ES-I3 (cell line): ENCODE measurements at regions not wholly inside any gene's neighbourhood (a gene's known extent, or its start where the extent isn't known, plus 50 kb on each side); places are given as distances from the start of the nearest gene placed in this dataset.

ENCODE experiments used
- H3K36me3 ChIP-seq: 2 replicates; pipeline ENCODE4 v1.6.1; 2013; ENCODE audit warnings: mild to moderate bottlenecking, low read length, control low read depth, moderate library complexity; ENCODE audit not compliant: insufficient read depth
- H3K4me1 ChIP-seq: 2 replicates; pipeline ENCODE4 v1.6.1; 2013; ENCODE audit warnings: mild to moderate bottlenecking, control low read depth, low read length; ENCODE audit not compliant: insufficient read depth
- H3K9ac ChIP-seq: 2 replicates; pipeline ENCODE4 v1.6.1; 2013; ENCODE audit warnings: low read depth, mild to moderate bottlenecking, low read length, moderate library complexity
- H3K9me3 ChIP-seq: 2 replicates; pipeline ENCODE4 v1.6.1; 2013; ENCODE audit warnings: mild to moderate bottlenecking, low read length, moderate library complexity; ENCODE audit not compliant: control insufficient read depth, insufficient read depth

- H3K36me3 ChIP-seq = no peaks in the 10 kb centered on the region
- H3K9ac ChIP-seq = no peak overlapping the region
- H3K9me3 ChIP-seq = no peaks in the 10 kb centered on the region
- H3K4me1 ChIP-seq = no peaks in the 10 kb centered on the region
These were observed 320.3 kb downstream of the SPATA31D1 start for GRCh38 chr9:82308836-82309235.

- Histone ChIP-seq H3K9me3 (no peaks in the 10 kb centered on the region), H3K9ac (no peak overlapping the region), H3K36me3 (no peaks in the 10 kb centered on the region), H3K4me1 (no peaks in the 10 kb centered on the region)
These were observed 325.1 kb downstream of the SPATA31D1 start for GRCh38 chr9:82313697-82314096.

- no peaks in the 10 kb centered on the region for H3K36me3 ChIP-seq
- H3K9ac ChIP-seq = no peak overlapping the region
- no peaks in the 10 kb centered on the region for H3K4me1 ChIP-seq
- H3K9me3 ChIP-seq = no peaks in the 10 kb centered on the region
These were observed 332.0 kb downstream of the SPATA31D1 start for GRCh38 chr9:82320566-82320965.

GRCh38 chr9:82325907-82326306 lies 337.3 kb downstream of the SPATA31D1 start:
- Histone ChIP-seq H3K9ac (no peak overlapping the region), H3K4me1 (no peaks in the 10 kb centered on the region), H3K9me3 (no peaks in the 10 kb centered on the region; the same call in 1 of the 2 replicates), H3K36me3 (no peaks in the 10 kb centered on the region)

- Histone ChIP-seq H3K9ac (no peak overlapping the region), H3K9me3 (no peaks in the 10 kb centered on the region; the same call in 1 of the 2 replicates), H3K4me1 (peaks cover 4% of the 10 kb centered on the region; the same call in 1 of the 2 replicates), H3K36me3 (no peaks in the 10 kb centered on the region)
These were observed 339.1 kb downstream of the SPATA31D1 start for GRCh38 chr9:82327641-82328040.

GRCh38 chr9:82331079-82331478 lies 342.5 kb downstream of the SPATA31D1 start:
- no peaks in the 10 kb centered on the region for H3K36me3 ChIP-seq
- peaks cover 6% of the 10 kb centered on the region; the same call in 1 of the 2 replicates for H3K4me1 ChIP-seq
- no peaks in the 10 kb centered on the region; the same call in 1 of the 2 replicates for H3K9me3 ChIP-seq
- no peak overlapping the region for H3K9ac ChIP-seq

GRCh38 chr9:82332018-82332773 lies 343.6 kb downstream of the SPATA31D1 start:
- no peak overlapping the region for H3K9ac ChIP-seq
- H3K4me1 ChIP-seq = peaks cover 6% of the 10 kb centered on the region; the same call in 1 of the 2 replicates
- no peaks in the 10 kb centered on the region for H3K9me3 ChIP-seq
- no peaks in the 10 kb centered on the region for H3K36me3 ChIP-seq

- no peaks in the 10 kb centered on the region for H3K36me3 ChIP-seq
- H3K4me1 ChIP-seq = peaks cover 6% of the 10 kb centered on the region; the same call in 1 of the 2 replicates
- no peak overlapping the region for H3K9ac ChIP-seq
- no peaks in the 10 kb centered on the region for H3K9me3 ChIP-seq
These were observed 344.2 kb downstream of the SPATA31D1 start for GRCh38 chr9:82332774-82333152.

GRCh38 chr9:82333671-82334070 lies 345.1 kb downstream of the SPATA31D1 start:
- Histone ChIP-seq H3K4me1 (peaks cover 6% of the 10 kb centered on the region; the same call in 1 of the 2 replicates), H3K9ac (no peak overlapping the region), H3K36me3 (no peaks in the 10 kb centered on the region), H3K9me3 (no peaks in the 10 kb centered on the region)

GRCh38 chr9:82334286-82334685 lies 345.7 kb downstream of the SPATA31D1 start:
- H3K4me1 ChIP-seq = peaks cover 6% of the 10 kb centered on the region; the same call in 1 of the 2 replicates
- no peak overlapping the region for H3K9ac ChIP-seq
- H3K9me3 ChIP-seq = no peaks in the 10 kb centered on the region
- no peaks in the 10 kb centered on the region for H3K36me3 ChIP-seq

GRCh38 chr9:82337351-82337750 lies 348.8 kb downstream of the SPATA31D1 start:
- no peaks in the 10 kb centered on the region for H3K36me3 ChIP-seq
- H3K9ac ChIP-seq = no peak overlapping the region
- no peaks in the 10 kb centered on the region for H3K9me3 ChIP-seq
- H3K4me1 ChIP-seq = 0 out of 2 replicates have a peak, but pooled peaks cover 2% of the 10 kb centered on the region

- Histone ChIP-seq H3K9me3 (no peaks in the 10 kb centered on the region), H3K4me1 (no peaks in the 10 kb centered on the region), H3K36me3 (peaks cover 3% of the 10 kb centered on the region), H3K9ac (no peak overlapping the region)
These were observed 353.5 kb downstream of the SPATA31D1 start for GRCh38 chr9:82342046-82342445.

GRCh38 chr9:82346040-82346439 lies 357.5 kb downstream of the SPATA31D1 start:
- no peaks in the 10 kb centered on the region for H3K4me1 ChIP-seq
- peaks cover 8% of the 10 kb centered on the region for H3K9me3 ChIP-seq
- peaks cover 3% of the 10 kb centered on the region for H3K36me3 ChIP-seq
- no peak overlapping the region for H3K9ac ChIP-seq

GRCh38 chr9:82353631-82354278 lies 365.2 kb downstream of the SPATA31D1 start:
- H3K9me3 ChIP-seq = no peaks in the 10 kb centered on the region; the same call in none of the 2 replicates
- H3K4me1 ChIP-seq = 0 out of 2 replicates have a peak, but pooled peaks cover 5% of the 10 kb centered on the region
- H3K36me3 ChIP-seq = no peaks in the 10 kb centered on the region
- no peak overlapping the region for H3K9ac ChIP-seq

GRCh38 chr9:82354279-82354659 lies 365.7 kb downstream of the SPATA31D1 start:
- Histone ChIP-seq H3K4me1 (0 out of 2 replicates have a peak, but pooled peaks cover 5% of the 10 kb centered on the region), H3K9me3 (no peaks in the 10 kb centered on the region; the same call in 1 of the 2 replicates), H3K36me3 (no peaks in the 10 kb centered on the region), H3K9ac (no peak overlapping the region)
